ENCODE measurements at regions not wholly inside any gene's neighbourhood (a gene's known extent, or its start where the extent isn't known, plus 50 kb on each side); places are given as distances from the start of the nearest gene placed in this dataset.

DNA sequence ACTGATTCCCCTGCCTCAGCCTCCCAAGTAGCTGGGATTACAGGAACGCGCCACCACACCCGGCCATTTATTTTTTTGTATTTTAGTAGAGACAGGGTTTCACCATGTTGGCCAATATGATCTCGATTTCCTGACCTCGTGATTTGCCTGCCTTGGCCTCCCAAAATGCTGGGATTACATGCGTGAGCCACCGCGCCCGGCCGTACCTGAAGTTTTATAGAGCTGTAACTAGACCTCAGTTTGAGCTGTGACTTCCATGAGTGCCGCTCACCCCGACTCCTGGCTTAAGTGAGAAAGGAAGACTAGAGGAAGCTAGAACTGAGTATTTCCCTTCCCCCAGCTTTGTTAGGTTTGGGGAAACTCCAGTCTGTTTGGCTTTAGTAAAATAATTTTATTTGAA, 1283.1 kb downstream of the KCNT2 start:
- DNase-seq (no peak), ATAC-seq (no peak)
- Histone ChIP-seq H3K4me3 (no peak overlapping the region), H3K27me3 (no peaks in the 10 kb centered on the region), H3K4me1 (no peaks in the 10 kb centered on the region), H3K36me3 (no peaks in the 10 kb centered on the region), H3K9me3 (peaks cover 0 to 5% (median 0%) of the 10 kb centered on the region in 12 donors), H3K27ac (no peak overlapping the region)
- intact Hi-C loops (cut with DNase I), result no loop called here
- TF ChIP-seq POLR2A (IDR thresholded peaks at IDR 0.05), result no peak
- TF ChIP-seq, protein P1, sequence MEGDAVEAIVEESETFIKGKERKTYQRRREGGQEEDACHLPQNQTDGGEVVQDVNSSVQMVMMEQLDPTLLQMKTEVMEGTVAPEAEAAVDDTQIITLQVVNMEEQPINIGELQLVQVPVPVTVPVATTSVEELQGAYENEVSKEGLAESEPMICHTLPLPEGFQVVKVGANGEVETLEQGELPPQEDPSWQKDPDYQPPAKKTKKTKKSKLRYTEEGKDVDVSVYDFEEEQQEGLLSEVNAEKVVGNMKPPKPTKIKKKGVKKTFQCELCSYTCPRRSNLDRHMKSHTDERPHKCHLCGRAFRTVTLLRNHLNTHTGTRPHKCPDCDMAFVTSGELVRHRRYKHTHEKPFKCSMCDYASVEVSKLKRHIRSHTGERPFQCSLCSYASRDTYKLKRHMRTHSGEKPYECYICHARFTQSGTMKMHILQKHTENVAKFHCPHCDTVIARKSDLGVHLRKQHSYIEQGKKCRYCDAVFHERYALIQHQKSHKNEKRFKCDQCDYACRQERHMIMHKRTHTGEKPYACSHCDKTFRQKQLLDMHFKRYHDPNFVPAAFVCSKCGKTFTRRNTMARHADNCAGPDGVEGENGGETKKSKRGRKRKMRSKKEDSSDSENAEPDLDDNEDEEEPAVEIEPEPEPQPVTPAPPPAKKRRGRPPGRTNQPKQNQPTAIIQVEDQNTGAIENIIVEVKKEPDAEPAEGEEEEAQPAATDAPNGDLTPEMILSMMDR (IDR thresholded peaks at IDR 0.05), result no peak
- 90 to 95% (median 94%) methylated on average over 12 of the region's 12 CpGs for WGBS, 4 donors

DNA sequence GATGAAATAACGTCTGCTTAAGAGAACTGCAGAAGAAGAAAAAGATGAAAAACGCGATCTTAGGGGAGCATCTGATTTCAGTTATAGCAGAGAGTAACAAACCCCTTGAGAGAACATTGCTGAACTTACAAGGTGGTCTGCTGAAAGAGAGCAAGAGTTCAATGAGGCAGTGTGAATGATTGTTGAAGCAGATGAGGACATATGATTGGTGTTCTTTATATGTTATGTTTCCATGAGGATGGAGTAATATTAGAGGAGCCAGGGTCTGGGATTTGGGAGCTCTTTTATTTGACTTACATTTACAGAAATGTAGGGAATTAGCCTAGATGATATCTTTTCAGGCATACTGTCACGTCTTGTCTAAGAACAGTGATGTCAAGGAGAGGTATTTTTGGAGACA, 1302.0 kb downstream of the KCNT2 start:
- ATAC-seq (no peak), DNase-seq (no peak)
- Histone ChIP-seq H3K36me3 (no peaks in the 10 kb centered on the region), H3K27me3 (no peaks in the 10 kb centered on the region), H3K4me1 (no peaks in the 10 kb centered on the region), H3K4me3 (no peak overlapping the region), H3K27ac (no peak overlapping the region), H3K9me3 (peaks cover 0 to 8% (median 0%) of the 10 kb centered on the region in 12 donors)
- WGBS, 4 donors, result 60 to 74% (median 72%) methylated on average over 4 of the region's 4 CpGs
- TF ChIP-seq, protein P1 (IDR thresholded peaks at IDR 0.05), result no peak
- no peak for TF ChIP-seq POLR2A (IDR thresholded peaks at IDR 0.05)
- intact Hi-C loops (cut with DNase I), result no loop called here

DNA sequence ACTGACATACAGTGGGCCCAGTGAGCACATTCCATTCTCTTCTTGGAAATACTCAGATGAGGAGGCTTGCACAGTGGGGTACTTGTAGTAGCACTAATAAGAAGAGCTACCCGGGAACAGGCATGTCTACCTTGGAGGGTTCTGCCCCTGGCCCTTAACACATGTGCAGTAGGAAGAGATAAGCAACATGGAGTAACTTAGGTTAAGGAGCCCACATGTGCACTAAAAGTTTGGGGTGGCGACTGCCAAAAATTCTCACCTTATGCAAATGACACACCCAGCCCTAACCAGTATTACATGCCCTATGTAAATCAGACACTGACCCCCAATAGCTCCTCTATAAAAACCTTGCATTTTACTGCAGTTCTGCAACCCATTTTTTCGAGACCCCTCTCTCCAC, 1313.3 kb downstream of the KCNT2 start:
- Histone ChIP-seq H3K4me1 (no peaks in the 10 kb centered on the region), H3K27me3 (no peaks in the 10 kb centered on the region), H3K4me3 (no peak overlapping the region), H3K9me3 (no peaks in the 10 kb centered on the region), H3K27ac (no peak overlapping the region), H3K36me3 (no peaks in the 10 kb centered on the region)
- TF ChIP-seq, protein P1 (IDR thresholded peaks at IDR 0.05), result no peak
- no peak for TF ChIP-seq POLR2A (IDR thresholded peaks at IDR 0.05)
- intact Hi-C loops (cut with DNase I), result no loop called here
- DNase-seq (no peak), ATAC-seq (no peak)
- WGBS, 4 donors, result 77 to 87% (median 83%) methylated on average over 3 of the region's 3 CpGs

DNA sequence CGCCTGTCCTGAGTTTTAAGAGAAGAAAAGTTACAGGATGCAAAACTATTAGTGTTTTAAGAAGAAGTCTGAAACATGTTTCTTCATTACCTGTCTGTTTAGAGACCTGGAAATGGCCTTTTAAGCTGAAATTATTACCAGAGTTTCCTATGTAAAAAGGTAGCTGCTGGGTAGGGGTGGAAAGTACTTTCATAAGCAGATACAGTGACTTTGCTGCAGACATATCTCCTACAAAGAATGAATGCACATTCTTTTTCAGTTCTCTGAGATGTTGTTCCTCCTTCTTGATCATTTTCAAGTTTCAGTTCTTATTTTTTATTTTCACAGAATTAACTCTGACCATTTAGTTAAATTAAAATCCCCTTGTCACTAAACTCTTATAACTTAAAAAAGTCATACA, 1329.6 kb downstream of the KCNT2 start:
- intact Hi-C loops (cut with DNase I), result no loop called here
- WGBS, 4 donors, result 65 to 70% (median 68%) methylated on average over 1 of the region's 1 CpG
- H3K36me3 ChIP-seq, result no peaks in the 10 kb centered on the region
- no peaks in the 10 kb centered on the region for H3K9me3 ChIP-seq
- H3K27ac ChIP-seq, result no peak overlapping the region
- TF ChIP-seq, protein P1 (IDR thresholded peaks at IDR 0.05), result no peak
- TF ChIP-seq POLR2A (IDR thresholded peaks at IDR 0.05), result no peak
- ATAC-seq (no peak), DNase-seq (no peak)
- no peaks in the 10 kb centered on the region for H3K27me3 ChIP-seq
- H3K4me3 ChIP-seq, result no peak overlapping the region
- H3K4me1 ChIP-seq, result no peaks in the 10 kb centered on the region

Data from heart left ventricle (tissue), 16 donors.